Iris pigment epithelial cell (primary cell): ENCODE measurements at regions not wholly inside any gene's neighbourhood (a gene's known extent, or its start where the extent isn't known, plus 50 kb on each side); places are given as distances from the start of the nearest gene placed in this dataset.

Source experiments
- DNase-seq: peaks from one replicate; pipeline ENCODE4 v3.0.0-alpha.2; 2011; ENCODE audit warnings: low read depth

DNA sequence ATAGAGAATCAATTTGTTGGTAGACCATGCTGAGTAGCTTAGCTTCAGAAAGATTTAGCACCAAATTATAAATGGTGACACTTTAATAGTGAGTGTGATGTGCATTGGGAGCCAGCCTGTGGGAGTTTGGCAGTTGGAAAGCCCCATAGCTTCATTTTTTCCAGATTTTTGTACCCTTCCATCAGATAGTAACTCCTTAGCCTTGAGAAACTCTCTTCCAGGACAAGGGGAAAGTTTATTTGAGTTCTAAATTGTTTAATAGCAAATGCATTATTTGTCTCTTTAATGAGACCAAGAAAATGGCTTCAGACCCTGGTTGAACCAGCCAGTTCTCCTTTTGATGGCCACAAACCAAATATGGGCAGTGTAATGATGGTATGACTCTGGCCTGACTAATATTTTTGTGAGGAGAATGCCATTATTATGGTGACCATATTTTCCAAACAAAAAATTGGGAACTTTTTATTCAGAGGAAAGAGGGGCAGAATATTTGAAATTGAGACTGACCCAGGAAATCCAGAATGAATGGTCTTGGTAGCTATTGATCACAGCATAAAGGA is 49.8 kb downstream of the PLCE1 start:
- no peak for DNase-seq

DNA sequence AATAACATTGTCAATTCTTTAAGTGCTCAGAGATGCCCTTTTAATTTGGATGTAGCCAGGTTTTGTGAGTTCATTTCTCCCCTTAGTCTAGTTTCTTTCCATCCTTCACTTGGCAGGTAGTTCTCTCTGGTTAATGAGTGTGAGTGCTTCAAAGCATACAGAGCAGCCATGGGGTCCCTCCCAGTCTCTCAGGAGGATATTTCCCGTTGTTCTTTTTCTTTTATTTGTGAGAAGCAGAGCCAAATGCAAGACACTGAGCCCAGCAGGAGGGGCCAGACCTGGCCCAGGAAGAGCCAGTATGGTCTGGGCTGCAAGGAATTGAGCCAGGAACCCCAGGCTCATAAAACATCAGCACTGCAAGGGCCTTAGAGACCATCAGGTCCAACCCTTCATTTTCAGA is 52.4 kb downstream of the PLCE1 start:
- DNase-seq = no peak

DNA sequence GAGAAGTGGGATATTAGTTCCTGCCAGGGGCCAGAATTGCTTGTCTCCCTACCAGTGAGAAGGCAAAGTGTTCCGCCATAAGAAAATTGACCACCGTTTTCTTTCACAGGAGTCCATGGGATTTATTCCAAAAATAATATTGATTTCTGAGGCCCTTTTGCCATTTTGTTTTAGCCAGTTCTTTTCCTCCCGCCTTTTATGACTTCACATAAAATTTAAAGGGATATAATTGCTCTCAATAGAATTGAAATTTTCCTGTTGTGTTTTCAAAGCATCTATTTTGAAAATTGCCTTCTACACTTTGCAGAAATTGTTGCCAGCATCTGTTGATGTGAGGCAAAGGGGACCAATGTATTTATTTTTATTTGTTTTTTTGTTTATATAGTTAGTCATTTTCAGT is 53.6 kb downstream of the PLCE1 start:
- DNase-seq = no peak

DNA sequence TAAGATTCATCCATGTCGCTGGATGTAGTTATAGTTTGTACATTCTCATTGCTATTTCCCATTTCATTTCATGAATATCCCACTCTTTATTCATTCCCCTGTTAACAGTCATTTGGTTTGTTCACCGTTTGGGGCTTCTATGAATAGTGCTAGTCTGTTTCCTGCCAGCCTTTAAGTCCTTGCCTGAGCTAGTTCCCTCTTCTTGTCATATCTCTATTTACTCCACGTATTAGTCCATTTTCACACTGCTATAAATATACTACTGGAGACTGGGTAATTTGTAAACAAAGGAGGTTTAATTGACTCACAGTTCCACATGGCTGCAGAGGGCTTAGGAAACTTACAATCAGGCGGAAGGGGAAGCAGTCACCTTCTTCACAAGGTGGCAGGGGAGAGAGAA is 56.2 kb downstream of the PLCE1 start:
- DNase-seq = no peak

DNA sequence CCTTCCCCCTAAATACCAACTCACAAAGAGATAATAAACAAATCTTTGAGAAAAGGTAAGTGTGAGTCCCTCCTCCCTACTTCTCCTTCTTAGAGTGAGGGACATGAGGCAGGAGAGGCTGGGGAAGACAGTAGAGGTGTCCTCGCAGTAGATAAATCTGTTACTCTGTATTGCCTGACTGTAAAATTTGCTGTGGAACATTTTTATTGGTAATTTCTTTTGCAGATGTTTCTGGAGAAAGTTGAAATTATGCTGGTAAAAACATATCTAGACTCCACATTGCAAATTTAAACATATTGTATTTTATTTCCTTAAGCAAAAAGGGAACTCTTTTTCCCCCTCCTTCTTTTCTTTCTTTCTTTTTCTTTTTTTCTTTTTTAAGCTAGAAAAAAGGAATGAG is 58.5 kb downstream of the PLCE1 start:
- no peak for DNase-seq

DNA sequence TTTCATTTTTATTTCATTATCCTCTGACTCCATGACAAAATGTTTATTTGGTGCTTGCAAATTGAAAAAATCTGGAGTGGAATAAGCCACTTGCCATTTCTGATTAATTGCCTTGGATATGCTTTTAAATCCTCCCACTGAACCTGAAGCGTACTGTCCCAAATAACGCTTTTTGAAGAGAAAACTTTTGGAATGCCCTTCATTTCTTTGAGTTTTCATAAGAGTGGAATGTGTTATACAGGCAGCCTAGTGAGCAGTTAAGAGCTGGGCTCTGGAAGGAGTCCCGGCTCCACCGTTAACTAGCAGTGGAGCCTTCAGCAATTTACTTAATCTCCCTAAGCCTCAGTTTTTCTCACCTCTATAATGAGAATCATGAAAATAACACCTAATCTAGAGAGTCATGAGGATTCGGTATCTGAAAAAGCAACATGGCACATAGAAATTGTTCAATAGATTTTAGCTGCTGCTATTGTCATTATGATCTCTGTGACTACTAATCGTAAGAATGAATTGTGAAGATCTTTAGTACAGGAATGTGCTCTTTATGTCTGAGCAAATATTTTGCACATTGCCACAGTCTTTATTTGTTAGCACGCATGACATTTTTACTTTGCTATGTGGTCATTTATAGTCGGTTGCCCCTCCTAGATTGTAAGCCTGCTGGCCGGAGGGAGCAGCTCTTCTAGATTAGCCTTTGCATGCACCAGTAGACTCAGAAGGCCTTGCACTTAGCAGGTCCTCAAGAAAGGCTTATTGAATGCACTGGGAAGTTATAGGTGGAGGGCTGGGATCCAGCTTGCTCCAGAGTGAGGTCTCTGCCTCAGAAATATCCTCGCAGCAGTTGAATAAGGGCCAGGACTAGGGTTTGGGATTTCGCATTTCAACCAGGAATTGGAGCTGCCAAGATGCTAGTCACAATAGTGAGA is 59.4 kb downstream of the PLCE1 start:
- no peak for DNase-seq

DNA sequence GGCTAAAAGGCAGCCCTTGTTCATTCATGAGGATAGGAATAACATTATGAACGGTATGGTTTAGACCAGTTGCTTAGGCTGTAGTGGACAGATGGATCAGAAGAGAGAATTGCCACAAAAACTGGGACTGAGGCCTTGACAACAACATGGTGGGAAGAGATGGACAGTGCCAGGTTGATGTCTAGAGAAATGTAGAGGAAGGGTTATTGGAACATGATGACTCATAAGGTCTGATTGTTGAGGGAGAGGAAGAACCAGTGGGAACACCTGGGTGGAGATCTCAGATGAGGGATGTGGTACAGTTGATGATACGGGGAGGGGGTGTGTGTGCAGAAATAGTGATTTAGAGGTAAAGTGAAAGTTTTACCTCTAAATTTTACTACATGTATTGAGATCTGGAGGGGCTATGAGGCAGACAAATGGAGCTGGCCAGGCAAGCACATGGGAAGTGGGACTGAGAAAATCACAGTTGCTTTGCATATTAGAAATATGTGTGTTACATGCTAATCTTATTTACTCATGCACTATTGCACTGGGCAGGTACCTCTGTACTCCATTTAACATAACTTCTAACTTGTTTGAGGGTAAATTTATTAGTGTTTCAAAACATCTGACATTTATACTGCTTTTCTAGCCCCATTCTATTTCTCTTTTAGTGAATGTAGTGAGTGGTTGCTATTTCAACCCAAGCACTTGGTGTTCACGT is 65.6 kb downstream of the PLCE1 start:
- DNase-seq = no peak

DNA sequence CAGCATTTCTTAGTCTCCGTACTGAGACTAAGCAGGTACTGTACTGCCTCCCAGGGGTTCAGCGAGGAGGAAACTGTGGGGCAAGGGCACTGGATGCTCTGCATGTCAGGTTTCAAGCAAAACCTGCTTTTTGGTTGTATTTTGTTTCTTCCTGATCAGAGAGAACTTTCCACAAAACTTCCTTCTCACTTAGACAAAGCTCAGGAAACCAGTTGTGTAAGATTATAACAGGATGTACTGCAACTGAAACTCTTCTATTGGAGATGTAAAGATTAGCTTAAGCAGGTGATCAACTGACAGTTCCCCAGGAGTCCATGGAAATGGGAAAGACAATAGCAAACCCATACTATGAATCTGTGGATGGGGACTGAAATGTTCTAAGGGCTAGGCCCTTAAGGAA is 67.3 kb downstream of the PLCE1 start:
- no peak for DNase-seq

DNA sequence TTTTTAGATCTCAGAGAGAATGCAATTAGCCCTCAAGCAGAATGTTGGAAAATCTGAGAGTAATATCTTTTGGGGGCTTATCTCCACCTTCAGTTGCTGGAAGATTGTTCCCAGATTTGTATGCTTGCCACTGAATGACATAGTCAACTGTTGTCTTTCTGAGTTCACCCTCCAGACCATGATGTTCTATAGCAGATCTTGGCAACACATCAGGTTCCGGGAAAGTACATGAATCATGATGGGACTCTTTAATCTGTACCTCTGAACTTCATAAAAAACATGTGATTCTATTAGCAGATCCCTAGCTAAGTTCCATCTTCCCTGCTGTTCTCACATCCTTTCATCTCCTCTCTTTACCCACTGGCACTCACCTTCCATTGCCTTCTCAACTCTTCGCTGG is 68.9 kb downstream of the PLCE1 start:
- DNase-seq = peak; percentile 28

DNA sequence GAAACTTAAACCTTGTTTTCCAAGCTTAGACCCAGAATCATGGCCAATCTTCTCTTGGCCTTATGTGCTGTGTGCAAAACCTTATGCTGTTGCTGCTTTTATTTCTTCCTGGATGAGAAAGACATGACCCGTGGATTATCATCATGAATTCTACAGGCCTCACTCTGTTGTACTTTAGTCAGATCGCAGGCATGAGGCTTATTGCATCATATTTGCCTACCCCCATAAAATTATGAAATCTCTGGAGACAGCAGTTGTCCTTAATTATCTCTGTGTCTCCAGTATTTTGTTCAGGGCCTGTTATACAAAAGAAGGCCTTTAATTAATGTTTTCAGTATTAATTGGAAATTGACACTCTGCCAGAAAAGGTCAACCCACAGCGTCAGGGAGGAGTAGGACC is 71.6 kb downstream of the PLCE1 start:
- peak; percentile 32 for DNase-seq

DNA sequence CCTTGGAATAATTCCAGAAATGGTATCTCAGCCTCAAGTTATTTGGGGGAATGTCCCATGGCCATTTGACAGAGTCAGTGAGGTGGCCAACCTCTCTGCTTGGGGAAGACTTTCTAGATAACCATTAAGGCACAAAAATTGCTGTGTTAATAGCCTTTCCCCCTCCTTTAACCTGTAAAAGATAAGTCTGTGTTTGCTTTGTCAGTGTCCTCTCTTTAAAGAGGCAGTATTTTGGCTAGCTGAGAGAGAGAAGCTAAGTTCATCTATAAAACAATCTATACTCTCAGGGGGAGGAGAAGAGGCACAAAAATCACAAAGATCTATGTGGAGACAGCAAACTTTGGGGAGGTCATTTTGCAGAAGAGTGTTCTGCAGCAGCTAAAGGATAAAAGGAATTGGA is 72.1 kb downstream of the PLCE1 start:
- no peak for DNase-seq

DNA sequence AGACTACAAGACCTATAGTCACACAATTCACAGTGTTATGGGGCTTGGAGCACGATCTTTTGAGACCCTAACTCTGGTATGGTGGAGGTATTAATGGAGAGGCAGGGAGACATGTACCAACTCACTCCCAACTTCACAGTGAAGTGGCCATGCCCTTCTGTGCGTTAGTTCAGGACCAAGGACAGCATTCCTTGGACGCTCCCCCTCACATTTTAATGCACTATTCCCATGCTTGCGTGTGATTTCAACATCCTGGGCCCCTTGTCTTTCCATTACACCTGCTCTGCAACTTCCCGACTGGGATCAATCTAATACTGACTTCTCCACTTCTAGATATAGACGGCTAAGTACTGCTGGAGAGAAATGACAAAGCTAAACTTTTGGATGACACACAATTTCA is 72.7 kb downstream of the PLCE1 start:
- DNase-seq = peak; percentile 59

DNA sequence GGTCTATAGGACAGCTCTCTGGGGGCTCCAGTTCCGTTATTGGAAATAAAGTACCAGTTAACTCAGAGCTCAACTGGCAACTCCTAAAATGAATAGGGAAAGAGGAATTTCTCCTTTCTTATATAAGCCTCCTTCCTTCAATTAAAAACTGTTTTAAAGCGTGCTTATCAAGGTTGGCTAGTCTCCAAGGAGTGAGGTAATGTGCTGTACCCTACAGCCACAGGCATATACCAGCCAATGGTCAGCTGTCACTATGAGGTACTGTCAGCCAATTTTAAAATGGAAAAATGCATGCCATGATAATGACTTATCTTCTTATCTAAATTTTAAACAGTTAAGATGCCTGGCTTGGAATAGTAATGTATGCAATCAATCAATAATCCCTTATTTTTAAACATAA is 76.2 kb downstream of the PLCE1 start:
- DNase-seq = no peak

DNA sequence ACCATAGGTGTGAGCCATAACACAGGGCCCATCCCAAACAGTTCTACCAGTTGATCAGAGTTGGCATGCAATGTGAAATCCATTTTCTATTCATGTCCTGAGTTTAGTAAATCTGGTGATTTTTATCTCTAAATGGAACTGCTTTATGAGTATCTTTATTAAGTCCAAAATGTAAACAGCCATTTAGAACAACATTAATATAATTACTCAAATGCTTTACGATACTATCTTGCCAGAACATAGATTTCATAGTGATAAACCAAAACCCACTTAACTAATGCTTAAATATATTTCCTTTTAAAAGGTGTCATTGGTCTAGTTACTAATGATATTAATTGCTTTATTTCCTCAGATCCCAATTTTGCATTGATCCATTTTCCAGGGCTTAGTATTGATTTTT is 80.7 kb downstream of the PLCE1 start:
- DNase-seq = no peak

DNA sequence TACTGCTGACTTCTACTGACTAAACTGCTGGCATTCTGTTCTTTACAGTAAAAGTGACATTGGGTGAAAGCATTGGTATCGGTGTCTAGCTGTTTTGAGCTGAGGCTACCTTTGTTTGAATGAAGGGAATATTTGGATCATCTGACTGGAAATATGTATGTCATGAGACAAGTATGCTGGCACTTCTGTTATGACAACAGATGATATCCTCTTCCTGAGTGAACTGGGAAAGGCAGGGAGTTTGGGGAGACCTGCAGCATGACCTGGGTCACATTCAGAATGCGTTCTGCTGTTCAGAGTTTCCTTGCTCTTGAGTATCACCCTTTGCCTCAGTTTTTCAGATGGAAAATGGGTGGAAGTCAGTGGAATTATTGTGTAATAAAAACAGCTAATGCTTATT is 81.8 kb downstream of the PLCE1 start:
- peak; percentile 10 for DNase-seq

DNA sequence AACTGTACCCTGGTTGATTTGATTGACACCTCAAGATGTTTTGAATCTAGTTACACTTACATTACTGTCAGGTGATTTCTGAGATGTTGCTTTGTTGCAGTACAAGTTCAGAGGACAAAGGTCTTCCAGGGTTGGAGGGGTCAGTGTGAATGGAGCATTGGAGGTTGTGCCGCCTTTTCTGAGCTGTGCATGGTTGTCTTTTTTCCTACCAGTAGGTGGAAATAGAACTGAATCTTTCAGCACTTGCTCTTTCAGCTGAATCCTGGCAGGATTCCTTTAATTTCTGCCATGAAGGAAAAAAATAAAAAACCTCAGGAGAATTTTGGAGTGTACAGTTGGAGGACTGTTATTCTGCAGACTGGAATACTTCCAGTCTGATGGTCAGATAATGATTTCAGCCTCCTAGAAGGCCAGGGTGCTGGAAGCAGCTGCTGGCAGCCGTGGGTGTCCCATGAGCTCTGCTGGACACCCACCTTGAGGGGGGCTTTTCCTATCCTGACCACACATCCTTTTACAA is 82.7 kb downstream of the PLCE1 start:
- peak; percentile 46 for DNase-seq

DNA sequence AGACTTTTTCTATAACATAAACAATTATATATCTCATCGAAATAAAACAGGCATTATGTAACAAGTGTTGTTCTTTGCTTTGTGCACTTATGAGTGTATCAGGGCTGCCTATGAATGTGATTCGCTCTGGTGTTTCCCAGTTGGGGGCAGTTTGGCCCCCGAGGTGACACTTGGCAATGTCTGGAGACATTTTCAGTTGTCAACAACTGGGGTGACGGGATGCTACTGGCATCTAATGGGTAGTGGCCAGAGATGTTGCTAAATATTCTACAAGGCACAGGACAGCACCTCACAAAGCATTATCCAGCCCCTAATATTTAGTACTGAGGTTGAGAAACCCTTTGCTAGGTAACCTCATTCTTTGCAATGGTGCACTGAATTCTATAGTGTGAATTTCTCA is 83.3 kb downstream of the PLCE1 start:
- no peak for DNase-seq

DNA sequence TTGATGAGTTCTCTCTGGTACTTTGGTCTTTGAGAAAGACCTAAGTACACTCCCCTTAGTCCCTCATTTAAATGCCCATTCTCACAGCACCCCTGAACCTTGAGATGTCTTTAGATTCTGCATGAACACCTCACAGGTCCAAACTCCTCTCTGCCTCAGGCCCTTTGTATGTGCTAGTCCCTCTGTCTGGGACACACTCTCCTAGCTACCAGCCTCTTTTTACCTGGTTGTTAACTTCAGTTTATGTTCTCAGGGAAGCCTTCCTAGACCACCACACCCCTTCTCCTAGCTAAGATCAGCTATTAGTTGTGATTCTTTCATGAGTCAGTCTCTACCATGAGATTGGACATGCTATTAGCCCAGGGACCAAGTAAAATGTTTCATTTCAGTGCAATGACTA is 86.4 kb downstream of the PLCE1 start:
- no peak for DNase-seq

DNA sequence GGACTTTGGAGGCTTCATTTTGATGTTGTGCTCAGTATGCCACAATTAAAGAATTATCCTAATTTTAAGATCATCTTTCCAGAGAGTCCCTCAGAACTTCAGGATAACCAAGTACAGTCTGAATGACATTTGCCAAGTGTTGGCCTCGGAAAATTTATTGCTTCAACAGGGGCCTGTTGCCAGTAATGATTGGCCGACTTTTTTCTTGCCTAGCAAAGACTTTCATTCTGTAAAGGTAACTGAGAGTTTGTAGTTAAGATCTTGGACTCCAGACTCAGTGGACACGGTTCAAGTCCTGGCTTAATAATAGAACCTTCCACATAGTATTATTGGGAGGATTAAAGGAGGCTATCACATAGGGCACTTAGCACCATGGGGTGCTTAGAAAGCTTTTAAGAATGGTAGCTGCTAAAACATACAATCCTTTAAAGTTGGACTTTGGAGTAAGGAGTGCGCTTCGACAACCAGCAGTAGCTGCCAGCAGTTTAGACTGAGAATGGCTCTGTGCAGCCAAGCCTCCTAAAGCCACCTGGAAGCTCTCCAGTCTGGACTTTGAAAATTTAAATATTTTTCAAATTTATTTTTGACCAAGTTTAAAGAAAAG is 90.0 kb downstream of the PLCE1 start:
- DNase-seq = no peak

DNA sequence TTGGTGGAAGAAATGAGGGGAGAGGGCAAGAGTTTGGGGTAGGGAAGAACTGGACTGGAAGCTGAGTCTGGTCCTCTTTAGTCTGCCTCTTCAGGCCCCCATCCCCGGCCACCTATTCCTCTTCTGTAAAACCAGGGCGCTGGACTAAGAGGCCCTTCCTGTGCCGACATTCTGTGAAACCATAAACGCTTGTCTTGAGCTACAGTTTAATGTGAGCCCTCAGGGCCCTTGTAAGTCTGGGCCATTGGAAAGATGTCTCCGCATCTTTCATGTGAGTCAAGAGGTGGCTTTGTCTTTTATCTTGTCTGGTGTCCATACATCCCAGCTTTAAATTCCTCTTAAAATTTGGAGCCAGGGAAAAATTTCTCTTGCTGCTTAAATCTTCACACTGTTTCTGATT is 90.6 kb downstream of the PLCE1 start:
- DNase-seq = no peak

DNA sequence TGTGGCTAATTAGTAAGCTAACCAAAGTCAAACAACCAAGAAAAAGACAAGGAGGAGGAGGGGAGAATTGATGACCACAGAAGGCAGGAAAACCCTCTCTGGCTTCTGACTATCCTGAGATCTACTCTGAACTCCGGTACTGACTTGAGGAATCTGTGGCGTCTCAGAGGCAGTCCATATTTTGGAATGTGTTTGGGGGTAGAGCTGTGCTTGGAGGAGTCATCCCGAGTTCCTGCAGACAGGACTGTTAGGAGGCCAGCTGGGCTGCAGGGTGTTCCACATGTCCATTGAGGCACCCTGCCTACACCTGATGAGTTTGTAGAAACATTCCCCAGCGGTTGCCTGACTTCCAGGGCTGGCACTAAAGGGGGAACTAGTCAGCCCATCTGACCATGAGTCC is 91.6 kb downstream of the PLCE1 start:
- DNase-seq = no peak

DNA sequence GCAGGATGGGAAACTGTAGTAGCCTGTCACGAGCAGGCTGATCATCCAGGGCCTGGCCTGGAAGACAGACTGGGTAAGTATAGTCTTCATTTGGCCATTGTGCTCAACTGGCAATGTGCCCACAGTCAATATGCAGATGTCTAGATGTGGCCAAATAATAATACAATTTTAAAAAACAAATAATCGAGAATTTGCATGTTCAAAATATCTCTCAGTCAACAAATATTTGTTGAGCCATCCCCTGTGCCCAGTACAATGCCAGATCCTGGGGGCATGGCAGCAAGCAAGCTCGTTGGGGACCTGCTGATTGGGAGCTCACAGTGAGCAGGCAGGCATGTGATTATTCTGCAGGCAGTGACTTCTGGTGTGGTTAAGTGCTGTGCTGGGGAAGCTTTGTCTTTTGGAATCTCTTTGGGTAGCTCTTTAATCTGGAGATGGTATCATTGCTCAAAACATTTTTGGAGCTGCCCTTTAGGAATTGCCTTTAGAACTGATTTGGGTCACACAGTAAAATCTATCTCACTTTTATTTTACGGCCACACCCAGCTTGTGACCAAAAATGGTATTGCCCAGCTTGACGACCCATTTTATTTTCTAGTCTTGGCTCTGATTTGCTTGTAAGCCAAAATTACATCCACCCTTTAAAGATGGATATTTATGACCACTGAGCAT is 92.2 kb downstream of the PLCE1 start:
- DNase-seq = no peak
